K562 (cell line): ENCODE measurements at regions not wholly inside any gene's neighbourhood (a gene's known extent, or its start where the extent isn't known, plus 50 kb on each side); places are given as distances from the start of the nearest gene placed in this dataset.

ENCODE experiments used
- ARID3A ChIP-seq: IDR thresholded peaks from 2 replicates; pipeline ENCODE4 v1.6.1; 2012; ENCODE audit warnings: low read depth, low read length, improper control_type of control experiment, borderline replicate concordance
- BHLHE40 ChIP-seq: IDR thresholded peaks from 2 replicates; pipeline ENCODE4 v1.6.1; 2011; ENCODE audit warnings: low read length, improper control_type of control experiment
- HNRNPH1 ChIP-seq: fragments of 200-400 bp; formaldehyde crosslinking; optimal IDR thresholded peaks from 2 replicates; pipeline ENCODE3; 2017; ENCODE audit warnings: low read depth, mild to moderate bottlenecking, low read length, moderate library complexity
- NFIX ChIP-seq: fragments of 250-450 bp; sonication (Bioruptor Pico); IDR thresholded peaks from 2 replicates; pipeline ENCODE4 v1.4.0; 2020; ENCODE audit warnings: low read depth, mild to moderate bottlenecking, moderate library complexity
- PPARD ChIP-seq: fragments of 250-450 bp; sonication (Bioruptor Pico); IDR thresholded peaks from 2 replicates; pipeline ENCODE4 v1.8.0; 2022; ENCODE audit warnings: inconsistent platforms, mild to moderate bottlenecking, moderate library complexity
- RAD21 ChIP-seq, 2 experiments: fragments of 250-450 bp in 1 of 2; fragments of 450-650 bp in 1 of 2; sonication (Bioruptor Pico) in 1 of 2; formaldehyde crosslinking in 1 of 2; IDR thresholded peaks in 1 of 2; conservative IDR thresholded peaks in 1 of 2; 2 replicates each; pipeline versions ENCODE4 v1.4.0 to v1.8.0; 2020 to 2022; ENCODE audit warnings: mild to moderate bottlenecking in 2 of 2, moderate library complexity in 1 of 2
- SRF ChIP-seq, 2 experiments: fragments of 250-450, 450-650 bp in 1 of 2; sonication (Bioruptor Pico) in 1 of 2; sonication (generic) in 1 of 2; formaldehyde crosslinking; IDR thresholded peaks; 2 replicates each; pipeline versions ENCODE4 v1.5.0 to v1.5.1; 2020 to 2022; ENCODE audit warnings: mild to moderate bottlenecking in 1 of 2, missing genetic modification reagents in 1 of 2
- TAF15 ChIP-seq: fragments of 200-400 bp; formaldehyde crosslinking; IDR thresholded peaks from 2 replicates; pipeline ENCODE4 v1.6.1; 2017; ENCODE audit warnings: mild to moderate bottlenecking, low read depth, low read length, moderate library complexity
- UBTF ChIP-seq, 2 experiments: IDR thresholded peaks; 2 replicates each; pipeline ENCODE4 v1.6.1; 2012; ENCODE audit warnings: improper control_type of control experiment in 2 of 2, low read depth in 2 of 2, low read length in 2 of 2, borderline replicate concordance in 1 of 2
- ZBTB8A ChIP-seq: fragments of 450-650 bp; IDR thresholded peaks from 2 replicates; pipeline ENCODE4 v1.6.1; 2018; ENCODE audit warnings: mild to moderate bottlenecking, moderate library complexity; ENCODE audit not compliant: partially characterized antibody
- ZNF354B ChIP-seq: fragments of 250-450 bp; sonication (Bioruptor Pico); IDR thresholded peaks from 2 replicates; pipeline ENCODE4 v1.4.0; 2020
- TF ChIP-seq, protein P1 (sequence below): sonication (generic); formaldehyde crosslinking; IDR thresholded peaks from 2 replicates; pipeline ENCODE4 v1.5.0; 2020; ENCODE audit warnings: missing genetic modification reagents

DNA sequence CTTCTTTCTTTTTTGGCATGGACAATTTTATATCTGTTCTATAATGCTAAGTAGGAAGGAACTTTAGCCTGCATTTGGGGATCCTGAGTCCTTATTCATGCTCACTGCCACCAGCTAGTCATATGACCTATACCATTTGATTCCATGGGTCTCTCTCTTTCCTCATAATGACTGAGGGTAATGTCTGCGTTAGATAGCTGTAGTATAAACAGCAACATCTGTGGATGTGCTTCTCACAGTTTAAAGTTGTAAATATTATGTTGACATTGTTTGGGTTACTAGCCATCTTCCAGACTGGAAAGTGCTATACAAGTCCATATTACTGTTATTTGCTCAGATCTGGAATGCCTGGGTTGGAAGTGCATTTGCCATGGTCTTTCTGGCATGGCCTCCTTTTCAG is 274.9 kb upstream of the SEMA6D start (continued):
- TF ChIP-seq ARID3A (no peak), PPARD (CRISPR knock-in tag) (no peak), BHLHE40 (no peak), SRF (CRISPR knock-in tag; IDR thresholded peaks at IDR 0.05) (no peak), UBTF (IDR thresholded peaks at IDR 0.05; ENCODE audit: borderline replicate concordance in 1 of 2, low read depth in 2 of 2, low read length in 2 of 2) (no peak), TAF15 (no peak), NFIX (CRISPR knock-in tag) (no peak), ZNF354B (CRISPR knock-in tag) (no peak), HNRNPH1 (no peak), RAD21 (CRISPR knock-in tag; conservative IDR thresholded peaks at IDR 0.05 in 1 of 2, IDR thresholded peaks at IDR 0.05 in 1 of 2) (no peak), ZBTB8A (no peak)
- TF ChIP-seq, protein P1, sequence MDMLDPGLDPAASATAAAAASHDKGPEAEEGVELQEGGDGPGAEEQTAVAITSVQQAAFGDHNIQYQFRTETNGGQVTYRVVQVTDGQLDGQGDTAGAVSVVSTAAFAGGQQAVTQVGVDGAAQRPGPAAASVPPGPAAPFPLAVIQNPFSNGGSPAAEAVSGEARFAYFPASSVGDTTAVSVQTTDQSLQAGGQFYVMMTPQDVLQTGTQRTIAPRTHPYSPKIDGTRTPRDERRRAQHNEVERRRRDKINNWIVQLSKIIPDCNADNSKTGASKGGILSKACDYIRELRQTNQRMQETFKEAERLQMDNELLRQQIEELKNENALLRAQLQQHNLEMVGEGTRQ = no peak
